HEK293 (cell line): ENCODE measurements at regions not wholly inside any gene's neighbourhood (a gene's known extent, or its start where the extent isn't known, plus 50 kb on each side); places are given as distances from the start of the nearest gene placed in this dataset.

Source experiments
- CTCF ChIA-PET: fragments of 350-600 bp; formaldehyde crosslinking; extraction: SDS; loops from one replicate; lab custom pipeline; 2021; ENCODE audit warnings: antibody characterized with exemption; lab: Yijun Ruan, JAX
- POLR2A ChIA-PET: fragments of 300-600 bp; formaldehyde crosslinking; extraction: SDS; loops from one replicate; lab custom pipeline; 2020; ENCODE audit warnings: antibody characterized with exemption, inconsistent platforms; lab: Yijun Ruan, JAX
- H3K27ac ChIP-seq: fragments of 200-500 bp; sonication (Bioruptor generic); 2 replicates; pipeline ENCODE4 v1.5.1; 2014; ENCODE audit warnings: low read depth, low read length, control low read depth, inconsistent platforms; ENCODE audit errors: extremely low read depth
- H3K36me3 ChIP-seq, 2 experiments: fragments of 200-500 bp in 1 of 2; sonication (Bioruptor generic) in 1 of 2; 1 replicate in 1 of 2; 2 replicates in 1 of 2; pipeline ENCODE4 v1.5.1; 2014 to 2017; ENCODE audit warnings: inconsistent platforms in 2 of 2, low read length in 2 of 2; ENCODE audit not compliant: control insufficient read depth in 2 of 2, insufficient read depth in 1 of 2
- H3K4me1 ChIP-seq: fragments of 200-500 bp; sonication (Bioruptor generic); 2 replicates; pipeline ENCODE4 v1.5.1; 2014; ENCODE audit warnings: mild to moderate bottlenecking, low read length, inconsistent platforms; ENCODE audit not compliant: control insufficient read depth, insufficient read depth
- H3K4me3 ChIP-seq: 2 replicates; pipeline ENCODE4 v1.5.1; 2011; ENCODE audit warnings: low read depth, mild to moderate bottlenecking, control low read depth, low read length, moderate library complexity
- H3K9me3 ChIP-seq: fragments of 200-500 bp; sonication (Bioruptor generic); 2 replicates; pipeline ENCODE4 v1.5.1; 2014; ENCODE audit warnings: low read depth, low read length, inconsistent platforms; ENCODE audit not compliant: control insufficient read depth, insufficient read depth
- BCL11B ChIP-seq: fragments of 450-650 bp; formaldehyde crosslinking; IDR thresholded peaks from 2 replicates; pipeline ENCODE4 v1.5.1; 2016; ENCODE audit warnings: low read depth, missing biosample characterization, missing genetic modification characterization
- KLF1 ChIP-seq: fragments of 450-650 bp; formaldehyde crosslinking; IDR thresholded peaks from 2 replicates; pipeline ENCODE4 v1.5.1; 2016; ENCODE audit warnings: missing biosample characterization, missing genetic modification characterization
- ZBTB10 ChIP-seq: fragments of 450-650 bp; formaldehyde crosslinking; IDR thresholded peaks from 2 replicates; pipeline ENCODE4 v1.5.1; 2016; ENCODE audit warnings: missing biosample characterization, missing genetic modification characterization
- ZBTB17 ChIP-seq: fragments of 450-650 bp; formaldehyde crosslinking; IDR thresholded peaks from 2 replicates; pipeline ENCODE4 v1.5.1; 2016; ENCODE audit warnings: missing biosample characterization, missing genetic modification characterization
- ZBTB8A ChIP-seq: fragments of 450-650 bp; formaldehyde crosslinking; IDR thresholded peaks from 2 replicates; pipeline ENCODE4 v1.5.1; 2016; ENCODE audit warnings: missing biosample characterization, missing genetic modification characterization
- ZEB2 ChIP-seq: fragments of 450-650 bp; formaldehyde crosslinking; IDR thresholded peaks from 2 replicates; pipeline ENCODE4 v1.5.1; 2016; ENCODE audit warnings: missing biosample characterization, missing genetic modification characterization
- ZFP37 ChIP-seq: fragments of 450-650 bp; formaldehyde crosslinking; IDR thresholded peaks from 2 replicates; pipeline ENCODE4 v1.5.1; 2016; ENCODE audit warnings: missing biosample characterization, missing genetic modification characterization
- ZNF112 ChIP-seq: fragments of 450-650 bp; formaldehyde crosslinking; IDR thresholded peaks from 2 replicates; pipeline ENCODE4 v1.5.0; 2017; ENCODE audit warnings: missing biosample characterization, missing genetic modification characterization
- ZNF146 ChIP-seq: fragments of 450-650 bp; formaldehyde crosslinking; IDR thresholded peaks from 2 replicates; pipeline ENCODE4 v1.5.1; 2016; ENCODE audit warnings: missing biosample characterization, missing genetic modification characterization
- ZNF280D ChIP-seq: fragments of 450-650 bp; formaldehyde crosslinking; IDR thresholded peaks from 2 replicates; pipeline ENCODE4 v1.5.1; 2016; ENCODE audit warnings: missing biosample characterization, missing genetic modification characterization
- ZNF292 ChIP-seq: fragments of 450-650 bp; formaldehyde crosslinking; IDR thresholded peaks from 2 replicates; pipeline ENCODE4 v1.5.1; 2016; ENCODE audit warnings: low read depth, missing biosample characterization, missing genetic modification characterization, borderline replicate concordance
- ZNF433 ChIP-seq: fragments of 450-650 bp; formaldehyde crosslinking; IDR thresholded peaks from 2 replicates; pipeline ENCODE4 v1.5.1; 2016; ENCODE audit warnings: missing biosample characterization, missing genetic modification characterization, low read depth
- ZNF488 ChIP-seq: fragments of 450-650 bp; formaldehyde crosslinking; IDR thresholded peaks from 2 replicates; pipeline ENCODE4 v1.5.1; 2016; ENCODE audit warnings: missing biosample characterization, missing genetic modification characterization
- ZNF521 ChIP-seq: fragments of 450-650 bp; formaldehyde crosslinking; IDR thresholded peaks from 2 replicates; pipeline ENCODE4 v1.5.1; 2017; ENCODE audit warnings: missing biosample characterization, mild to moderate bottlenecking, missing genetic modification characterization
- ZNF548 ChIP-seq: fragments of 450-650 bp; formaldehyde crosslinking; IDR thresholded peaks from 2 replicates; pipeline ENCODE4 v1.5.1; 2016; ENCODE audit warnings: missing biosample characterization, missing genetic modification characterization
- ZNF571 ChIP-seq: fragments of 450-650 bp; formaldehyde crosslinking; IDR thresholded peaks from 2 replicates; pipeline ENCODE4 v1.5.0; 2017; ENCODE audit warnings: missing biosample characterization, missing genetic modification characterization
- ZNF580 ChIP-seq: fragments of 450-650 bp; formaldehyde crosslinking; IDR thresholded peaks from 2 replicates; pipeline ENCODE4 v1.5.1; 2016; ENCODE audit warnings: missing biosample characterization, missing genetic modification characterization
- ZNF660 ChIP-seq: fragments of 450-650 bp; IDR thresholded peaks from 2 replicates; pipeline ENCODE4 v1.5.1; 2018; ENCODE audit warnings: missing biosample characterization, mild to moderate bottlenecking, missing genetic modification characterization
- ZNF843 ChIP-seq: fragments of 450-650 bp; formaldehyde crosslinking; IDR thresholded peaks from 2 replicates; pipeline ENCODE4 v1.5.1; 2016; ENCODE audit warnings: missing biosample characterization, missing genetic modification characterization
- TF ChIP-seq, protein P1 (sequence below): fragments of 450-650 bp; formaldehyde crosslinking; IDR thresholded peaks from 2 replicates; pipeline ENCODE4 v1.5.1; 2016; ENCODE audit warnings: missing biosample characterization, missing genetic modification characterization
- TF ChIP-seq, protein P2 (sequence below): fragments of 450-650 bp; formaldehyde crosslinking; IDR thresholded peaks from 2 replicates; pipeline ENCODE4 v1.5.1; 2016; ENCODE audit warnings: missing biosample characterization, missing genetic modification characterization

DNA sequence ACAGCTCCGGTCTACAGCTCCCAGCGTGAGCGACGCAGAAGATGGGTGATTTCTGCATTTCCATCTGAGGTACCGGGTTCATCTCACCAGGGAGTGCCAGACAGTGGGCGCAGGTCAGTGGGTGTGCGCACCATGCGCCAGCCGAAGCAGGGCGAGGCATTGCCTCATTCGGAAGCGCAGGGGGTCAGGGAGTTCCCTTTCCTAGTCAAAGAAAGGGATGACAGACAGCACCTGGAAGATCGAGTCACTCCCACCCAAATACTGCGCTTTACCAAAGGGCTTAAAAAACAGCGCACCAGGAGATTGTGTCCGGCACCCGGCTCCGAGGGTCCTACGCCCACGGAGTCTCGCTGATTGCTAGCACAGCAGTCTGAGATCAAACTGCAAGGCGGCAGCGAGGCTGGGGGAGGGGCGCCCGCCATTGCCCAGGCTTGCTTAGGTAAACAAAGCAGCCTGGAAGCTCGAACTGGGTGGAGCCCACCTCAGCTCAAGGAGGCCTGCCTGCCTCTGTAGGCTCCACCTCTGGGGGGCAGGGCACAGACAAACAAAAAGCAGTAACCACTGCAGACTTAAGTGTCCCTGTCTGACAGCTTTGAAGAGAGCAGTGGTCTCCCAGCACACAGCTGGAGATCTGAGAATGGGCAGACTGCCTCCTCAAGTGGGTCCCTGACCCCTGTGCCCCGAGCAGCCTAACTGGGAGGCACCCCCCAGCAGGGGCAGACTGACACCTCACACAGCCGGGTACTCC lies 144.5 kb downstream of the TMEM167A start (continued):
- TF ChIP-seq ZBTB17 (0 out of 2 replicates have a peak, but pooled peaks have one; percentile 26), KLF1 (tag by site-specific recombination) (peak; percentile 48; the same call in 1 of the 2 replicates), ZBTB8A (0 out of 2 replicates have a peak, but pooled peaks have one; percentile 13)
- TF ChIP-seq, all 188 proteins: peak for 13; not testable (repeated sequence) for 175

DNA sequence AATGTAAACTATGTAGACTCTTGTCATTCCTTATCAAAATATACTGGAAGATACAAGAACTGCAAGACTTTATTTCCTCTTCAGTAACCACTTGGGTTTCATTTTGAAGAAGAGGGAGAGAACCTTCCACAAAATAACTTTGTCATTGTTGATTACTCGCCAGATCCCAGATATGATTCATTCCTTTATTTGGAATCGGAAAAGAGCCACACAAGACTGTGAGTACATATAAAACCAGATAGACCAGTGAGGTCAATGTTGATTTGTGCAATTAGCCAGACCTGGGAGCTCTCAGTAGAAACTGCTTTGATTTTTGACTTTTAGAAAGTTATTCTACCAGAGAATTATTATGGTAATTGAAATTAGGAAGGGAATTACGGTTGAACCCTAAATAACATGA lies 146.1 kb downstream of the TMEM167A start:
- POLR2A ChIA-PET = interaction anchor here (0.6 kb wide), 1 partner anchor 85 kb away, joined by 4 read pairs; no protein-coding TSS in a partner anchor
- no peak for TF ChIP-seq ZNF433 (tag by site-specific recombination)
- no peak for TF ChIP-seq ZNF112 (tag by site-specific recombination)

GRCh38 chr5:82925061-82925411 lies 152.2 kb downstream of the TMEM167A start:
- Histone ChIP-seq H3K9me3 (no peaks in the 10 kb centered on the region), H3K27ac (no peak overlapping the region), H3K4me3 (no peak overlapping the region), H3K36me3 (no peaks in the 10 kb centered on the region), H3K4me1 (no peaks in the 10 kb centered on the region)
- CTCF ChIA-PET = no interaction called here
- POLR2A ChIA-PET = no interaction called here
- TF ChIP-seq ZNF488 (tag by site-specific recombination) = no peak
- TF ChIP-seq ZNF280D = no peak
- TF ChIP-seq ZNF660 (tag by site-specific recombination) = no peak
- no peak for TF ChIP-seq BCL11B
- TF ChIP-seq ZBTB10 (tag by site-specific recombination) = no peak
- TF ChIP-seq ZEB2 = no peak
- TF ChIP-seq ZFP37 (tag by site-specific recombination) = no peak
- TF ChIP-seq, protein P1, sequence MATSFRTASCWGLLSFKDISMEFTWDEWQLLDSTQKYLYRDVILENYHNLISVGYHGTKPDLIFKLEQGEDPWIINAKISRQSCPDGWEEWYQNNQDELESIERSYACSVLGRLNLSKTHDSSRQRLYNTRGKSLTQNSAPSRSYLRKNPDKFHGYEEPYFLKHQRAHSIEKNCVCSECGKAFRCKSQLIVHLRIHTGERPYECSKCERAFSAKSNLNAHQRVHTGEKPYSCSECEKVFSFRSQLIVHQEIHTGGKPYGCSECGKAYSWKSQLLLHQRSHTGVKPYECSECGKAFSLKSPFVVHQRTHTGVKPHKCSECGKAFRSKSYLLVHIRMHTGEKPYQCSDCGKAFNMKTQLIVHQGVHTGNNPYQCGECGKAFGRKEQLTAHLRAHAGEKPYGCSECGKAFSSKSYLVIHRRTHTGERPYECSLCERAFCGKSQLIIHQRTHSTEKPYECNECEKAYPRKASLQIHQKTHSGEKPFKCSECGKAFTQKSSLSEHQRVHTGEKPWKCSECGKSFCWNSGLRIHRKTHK = no peak
- no peak for TF ChIP-seq ZNF571 (tag by site-specific recombination)
- no peak for TF ChIP-seq ZNF521
- TF ChIP-seq ZNF146 = no peak
- no peak for TF ChIP-seq ZNF292 (tag by site-specific recombination)
- no peak for TF ChIP-seq ZNF580
- TF ChIP-seq ZNF843 (tag by site-specific recombination) = no peak
- TF ChIP-seq, protein P2, sequence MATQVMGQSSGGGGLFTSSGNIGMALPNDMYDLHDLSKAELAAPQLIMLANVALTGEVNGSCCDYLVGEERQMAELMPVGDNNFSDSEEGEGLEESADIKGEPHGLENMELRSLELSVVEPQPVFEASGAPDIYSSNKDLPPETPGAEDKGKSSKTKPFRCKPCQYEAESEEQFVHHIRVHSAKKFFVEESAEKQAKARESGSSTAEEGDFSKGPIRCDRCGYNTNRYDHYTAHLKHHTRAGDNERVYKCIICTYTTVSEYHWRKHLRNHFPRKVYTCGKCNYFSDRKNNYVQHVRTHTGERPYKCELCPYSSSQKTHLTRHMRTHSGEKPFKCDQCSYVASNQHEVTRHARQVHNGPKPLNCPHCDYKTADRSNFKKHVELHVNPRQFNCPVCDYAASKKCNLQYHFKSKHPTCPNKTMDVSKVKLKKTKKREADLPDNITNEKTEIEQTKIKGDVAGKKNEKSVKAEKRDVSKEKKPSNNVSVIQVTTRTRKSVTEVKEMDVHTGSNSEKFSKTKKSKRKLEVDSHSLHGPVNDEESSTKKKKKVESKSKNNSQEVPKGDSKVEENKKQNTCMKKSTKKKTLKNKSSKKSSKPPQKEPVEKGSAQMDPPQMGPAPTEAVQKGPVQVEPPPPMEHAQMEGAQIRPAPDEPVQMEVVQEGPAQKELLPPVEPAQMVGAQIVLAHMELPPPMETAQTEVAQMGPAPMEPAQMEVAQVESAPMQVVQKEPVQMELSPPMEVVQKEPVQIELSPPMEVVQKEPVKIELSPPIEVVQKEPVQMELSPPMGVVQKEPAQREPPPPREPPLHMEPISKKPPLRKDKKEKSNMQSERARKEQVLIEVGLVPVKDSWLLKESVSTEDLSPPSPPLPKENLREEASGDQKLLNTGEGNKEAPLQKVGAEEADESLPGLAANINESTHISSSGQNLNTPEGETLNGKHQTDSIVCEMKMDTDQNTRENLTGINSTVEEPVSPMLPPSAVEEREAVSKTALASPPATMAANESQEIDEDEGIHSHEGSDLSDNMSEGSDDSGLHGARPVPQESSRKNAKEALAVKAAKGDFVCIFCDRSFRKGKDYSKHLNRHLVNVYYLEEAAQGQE (tag by site-specific recombination) = no peak
- TF ChIP-seq ZNF548 = no peak

More for the DNA sequence above, 146.1 kb downstream of the TMEM167A start:
- Histone ChIP-seq H3K4me3 (no peak overlapping the region), H3K4me1 (peaks cover 4% of the 10 kb centered on the region; the same call in 1 of the 2 replicates), H3K27ac (no peak overlapping the region), H3K9me3 (no peaks in the 10 kb centered on the region), H3K36me3 (no peaks in the 10 kb centered on the region)
- CTCF ChIA-PET = no interaction called here
